Lower leg skin (tissue), 3 donors: ENCODE measurements at regions not wholly inside any gene's neighbourhood (a gene's known extent, or its start where the extent isn't known, plus 50 kb on each side); places are given as distances from the start of the nearest gene placed in this dataset.

Experiments used
- CTCF ChIP-seq, 3 donors: fragments of 450-650 bp; IDR thresholded peaks; one replicate each; pipeline ENCODE4 v1.5.1; 2016; ENCODE audit warnings: antibody characterized with exemption in 3 of 3, mild to moderate bottlenecking in 3 of 3, moderate library complexity in 2 of 3
- POLR2A ChIP-seq, 2 donors: fragments of 450-650 bp; IDR thresholded peaks; one replicate each; pipeline ENCODE4 v1.6.1; 2016 to 2017; ENCODE audit warnings: antibody characterized with exemption in 2 of 2, mild to moderate bottlenecking in 1 of 2, moderate library complexity in 1 of 2

GRCh38 chr11:127350476-127350875 is 349.9 kb upstream of the KIRREL3 start:
- TF ChIP-seq CTCF (IDR thresholded peaks at IDR 0.05) (no peak), POLR2A (IDR thresholded peaks at IDR 0.05) (no peak)
